HG02759 (cell line): ENCODE measurements at regions not wholly inside any gene's neighbourhood (a gene's known extent, or its start where the extent isn't known, plus 50 kb on each side); places are given as distances from the start of the nearest gene placed in this dataset.

Source experiments
- ATAC-seq: cut with Tn5 transposase; IDR thresholded peaks from one replicate; pipeline ENCODE4 v1.9.1; 2021; ENCODE audit warnings: mild to moderate bottlenecking, moderate library complexity; ENCODE audit not compliant: unreplicated experiment

DNA sequence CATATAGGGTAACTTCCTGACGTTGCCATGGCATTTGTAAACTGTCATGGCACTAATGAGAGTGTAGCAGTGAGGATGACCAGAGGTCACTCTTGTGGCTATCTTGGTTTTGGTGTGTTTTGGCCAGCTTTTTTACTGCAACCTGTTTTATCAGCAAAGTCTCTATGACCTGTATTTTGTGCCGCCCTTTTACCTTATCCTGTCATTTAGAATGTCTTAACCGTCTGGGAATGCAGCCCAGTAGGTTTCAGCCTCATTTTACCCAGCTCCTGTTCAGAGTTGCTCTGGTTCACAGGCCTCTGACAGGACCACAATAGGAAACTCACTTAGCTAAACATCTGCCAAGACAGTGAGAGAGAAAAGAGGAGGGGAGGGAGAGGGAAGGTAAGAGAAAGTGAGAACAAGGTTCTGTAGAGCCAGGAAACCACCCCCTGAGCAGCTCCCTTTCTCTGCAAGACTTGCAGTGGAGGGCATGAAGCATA, 64.8 kb upstream of the PLEKHG3 start:
- no peak for ATAC-seq

GRCh38 chr14:64640839-64641238, 63.4 kb upstream of the PLEKHG3 start:
- ATAC-seq = no peak

DNA sequence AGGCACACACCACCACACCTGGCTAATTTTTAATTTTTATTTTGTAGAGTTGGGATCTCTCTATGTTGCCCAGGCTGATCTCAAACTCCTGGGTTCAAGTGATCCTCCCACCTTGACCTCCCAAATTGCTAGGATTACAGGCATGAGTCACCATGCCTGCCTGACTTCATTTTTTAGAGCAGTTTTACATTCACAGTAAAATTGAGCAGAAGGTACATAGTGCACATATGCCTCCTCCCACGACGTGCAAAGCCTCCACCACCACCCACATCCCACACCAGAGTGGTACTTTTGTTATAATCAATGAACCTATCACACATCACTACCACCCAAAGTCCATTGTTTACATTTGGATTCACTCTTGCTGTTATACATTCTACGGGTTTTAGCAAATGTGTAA, 62.5 kb upstream of the PLEKHG3 start:
- ATAC-seq = no peak

GRCh38 chr14:64643709-64644108, 60.5 kb upstream of the PLEKHG3 start:
- ATAC-seq = no peak

DNA sequence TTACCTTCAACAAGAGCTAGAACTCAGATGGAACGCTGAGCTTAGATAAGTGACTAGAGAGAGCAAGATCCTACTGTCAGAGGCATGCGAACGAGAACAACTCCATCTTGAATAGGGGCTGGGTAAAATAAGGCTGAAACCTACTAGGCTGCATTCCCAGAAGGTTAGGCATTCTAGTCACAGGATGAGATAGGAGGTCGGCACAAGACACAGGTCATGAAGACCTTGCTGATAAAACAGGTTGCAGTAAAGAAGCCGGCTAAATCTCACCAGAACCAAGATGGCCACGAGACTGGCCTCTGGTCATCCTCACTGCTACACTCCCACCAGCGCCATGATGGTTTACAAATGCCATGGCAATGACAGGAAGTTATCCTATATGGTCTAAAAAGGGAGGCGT, 59.6 kb upstream of the PLEKHG3 start:
- ATAC-seq = no peak

DNA sequence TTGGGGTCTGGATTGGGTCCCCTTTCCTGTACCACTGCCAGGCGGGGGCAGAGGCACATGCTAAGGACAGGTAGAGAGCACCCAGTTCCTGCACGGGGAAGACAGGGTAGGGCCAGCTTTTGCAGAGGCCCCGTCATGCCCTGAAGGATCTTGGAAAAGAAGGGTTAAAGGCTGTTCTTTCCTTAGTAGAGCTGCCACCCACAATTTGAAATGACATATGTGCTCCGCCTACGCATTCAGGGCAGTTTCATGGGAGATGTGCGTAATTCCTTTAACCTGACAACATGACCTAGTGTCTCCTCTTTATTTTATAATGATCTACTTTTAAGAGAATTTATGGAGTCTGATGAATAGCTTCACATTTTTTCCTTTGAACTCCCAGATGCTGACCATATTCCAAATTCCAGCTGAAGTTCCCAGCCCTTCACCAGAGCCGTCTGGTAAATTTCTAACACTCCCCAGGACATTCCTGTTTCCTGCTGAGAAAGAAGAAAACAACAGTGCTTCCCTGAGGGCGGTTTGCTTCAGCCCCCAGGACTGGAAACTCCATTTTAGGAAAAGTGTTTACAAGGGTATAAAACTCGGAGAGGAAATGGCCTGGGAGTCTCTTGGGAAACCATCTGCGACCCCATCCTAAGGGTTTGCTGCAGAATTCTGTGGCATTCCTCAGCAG, 58.9 kb upstream of the PLEKHG3 start:
- ATAC-seq = no peak

DNA sequence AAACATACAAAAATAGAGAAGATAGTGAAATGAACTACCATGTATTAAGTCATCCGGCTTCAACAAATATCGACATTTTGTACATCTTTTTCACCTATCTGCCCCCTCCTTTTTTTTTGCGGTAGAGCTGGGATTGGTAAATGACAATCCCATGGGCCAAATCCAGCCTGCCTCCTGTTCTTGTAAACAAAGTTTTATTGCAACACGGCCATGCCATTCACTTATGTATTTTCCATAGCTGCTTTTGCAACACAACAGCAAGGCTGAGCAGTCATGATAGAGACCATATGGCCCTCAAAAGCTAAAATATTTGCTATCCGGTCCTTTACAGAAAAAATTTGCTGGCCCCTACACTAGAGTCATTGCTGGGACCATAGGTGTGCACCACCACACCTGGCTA, 58.1 kb upstream of the PLEKHG3 start:
- ATAC-seq = no peak

DNA sequence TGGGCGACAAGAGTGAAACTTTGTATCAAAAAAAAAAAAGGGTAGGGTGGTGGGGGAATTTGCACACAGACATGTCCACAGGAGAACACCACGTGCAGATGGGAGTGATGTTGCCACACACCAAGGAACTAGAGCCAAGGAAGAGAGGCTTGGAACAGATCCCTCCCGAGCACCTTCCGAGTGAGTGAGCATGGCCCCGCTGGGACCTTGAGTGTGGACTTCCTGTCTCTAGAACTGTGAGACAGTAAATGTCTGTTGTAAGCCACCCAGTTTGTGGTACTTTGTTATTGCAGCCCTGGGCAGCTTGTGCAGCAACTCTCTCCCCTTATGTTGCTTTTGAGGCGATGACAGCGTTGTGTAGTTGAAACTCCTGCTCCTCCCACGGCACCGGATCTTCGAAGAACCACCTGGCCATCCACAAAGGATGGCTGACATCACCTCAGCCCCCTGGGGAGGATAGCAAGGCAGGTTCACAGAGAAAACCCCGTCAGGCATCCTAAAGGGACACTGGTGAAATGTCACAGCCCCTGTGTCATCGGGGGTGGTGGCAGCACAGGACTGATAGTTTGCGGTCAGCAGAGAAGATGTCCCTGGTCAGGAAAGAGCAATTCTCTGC, 54.7 kb upstream of the PLEKHG3 start:
- no peak for ATAC-seq

GRCh38 chr14:64653900-64654245, 50.4 kb upstream of the PLEKHG3 start:
- ATAC-seq = no peak

GRCh38 chr14:64654246-64654900, 49.9 kb upstream of the PLEKHG3 start:
- ATAC-seq = peak; percentile 73
